Hepatocyte (in vitro differentiated cells): ENCODE measurements at regions not wholly inside any gene's neighbourhood (a gene's known extent, or its start where the extent isn't known, plus 50 kb on each side); places are given as distances from the start of the nearest gene placed in this dataset.

Source experiments
- EZH2 ChIP-seq: fragments of 200-600 bp; sonication (generic); IDR thresholded peaks from 2 replicates; pipeline ENCODE4 v1.6.1; 2016; ENCODE audit warnings: antibody characterized with exemption, mild to moderate bottlenecking, borderline replicate concordance
- TF ChIP-seq, protein P1 (sequence below): fragments of 200-600 bp; sonication (generic); IDR thresholded peaks from 2 replicates; pipeline ENCODE4 v1.5.1; 2016; ENCODE audit warnings: antibody characterized with exemption, mild to moderate bottlenecking; ENCODE audit not compliant: poor library complexity

DNA sequence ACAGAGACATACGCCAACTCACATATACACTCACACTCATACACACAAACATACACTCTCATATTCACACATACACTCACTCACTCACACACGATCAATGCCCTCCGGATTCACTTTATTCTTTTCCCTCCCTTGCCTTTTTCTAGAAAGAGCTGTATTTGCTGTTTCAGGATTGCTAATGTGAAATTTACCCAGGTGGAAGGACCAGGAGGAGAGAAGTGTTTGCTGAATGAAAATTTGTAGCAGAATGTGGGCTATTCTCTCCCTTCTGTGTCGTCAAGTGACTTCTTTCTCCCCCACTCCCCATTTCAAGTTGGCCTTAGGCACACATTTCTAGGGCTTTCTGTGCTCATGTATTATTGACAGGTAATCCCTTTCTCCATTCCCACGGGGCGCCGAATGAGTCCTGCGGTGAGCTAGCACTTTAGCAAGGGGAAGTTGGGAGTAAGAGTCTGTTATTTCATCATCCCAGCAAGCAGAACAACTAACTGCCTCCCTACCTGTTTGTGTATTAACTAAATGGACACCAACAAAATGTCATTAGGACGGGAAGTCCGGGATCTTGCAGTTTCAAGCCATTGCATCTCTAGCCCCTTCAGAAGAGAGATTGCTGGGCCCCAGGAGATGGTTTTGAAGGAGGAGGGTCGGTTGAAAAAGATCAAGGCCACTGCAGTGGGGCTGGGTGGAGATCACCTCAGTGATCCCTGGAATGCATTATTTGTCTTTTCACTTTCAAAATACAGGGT is 97.1 kb upstream of the TAF11L2 start:
- TF ChIP-seq, protein P1, sequence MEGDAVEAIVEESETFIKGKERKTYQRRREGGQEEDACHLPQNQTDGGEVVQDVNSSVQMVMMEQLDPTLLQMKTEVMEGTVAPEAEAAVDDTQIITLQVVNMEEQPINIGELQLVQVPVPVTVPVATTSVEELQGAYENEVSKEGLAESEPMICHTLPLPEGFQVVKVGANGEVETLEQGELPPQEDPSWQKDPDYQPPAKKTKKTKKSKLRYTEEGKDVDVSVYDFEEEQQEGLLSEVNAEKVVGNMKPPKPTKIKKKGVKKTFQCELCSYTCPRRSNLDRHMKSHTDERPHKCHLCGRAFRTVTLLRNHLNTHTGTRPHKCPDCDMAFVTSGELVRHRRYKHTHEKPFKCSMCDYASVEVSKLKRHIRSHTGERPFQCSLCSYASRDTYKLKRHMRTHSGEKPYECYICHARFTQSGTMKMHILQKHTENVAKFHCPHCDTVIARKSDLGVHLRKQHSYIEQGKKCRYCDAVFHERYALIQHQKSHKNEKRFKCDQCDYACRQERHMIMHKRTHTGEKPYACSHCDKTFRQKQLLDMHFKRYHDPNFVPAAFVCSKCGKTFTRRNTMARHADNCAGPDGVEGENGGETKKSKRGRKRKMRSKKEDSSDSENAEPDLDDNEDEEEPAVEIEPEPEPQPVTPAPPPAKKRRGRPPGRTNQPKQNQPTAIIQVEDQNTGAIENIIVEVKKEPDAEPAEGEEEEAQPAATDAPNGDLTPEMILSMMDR = no peak
- no peak for TF ChIP-seq EZH2
